Esophagus squamous epithelium (tissue), 4 donors: ENCODE measurements at regions not wholly inside any gene's neighbourhood (a gene's known extent, or its start where the extent isn't known, plus 50 kb on each side); places are given as distances from the start of the nearest gene placed in this dataset.

Source experiments
- POLR2A ChIP-seq, 4 donors: fragments of 450-650 bp; IDR thresholded peaks; one replicate each; pipeline ENCODE4 v1.6.1; 2017; ENCODE audit warnings: antibody characterized with exemption in 4 of 4, mild to moderate bottlenecking in 4 of 4, moderate library complexity in 3 of 4
- TF ChIP-seq, protein P1 (sequence below), 6 experiments: fragments of 450-650 bp in 4 of 6; fragments of 200-600 bp in 2 of 6; sonication (generic) in 2 of 6; IDR thresholded peaks; one replicate each; pipeline ENCODE4 v1.5.1; 2016 to 2019; ENCODE audit warnings: antibody characterized with exemption in 6 of 6, mild to moderate bottlenecking in 4 of 6, moderate library complexity in 4 of 6

GRCh38 chr3:146772211-146772743 is 167.1 kb upstream of the PLSCR5 start:
- TF ChIP-seq POLR2A (IDR thresholded peaks at IDR 0.05): no peak
- TF ChIP-seq, protein P1, sequence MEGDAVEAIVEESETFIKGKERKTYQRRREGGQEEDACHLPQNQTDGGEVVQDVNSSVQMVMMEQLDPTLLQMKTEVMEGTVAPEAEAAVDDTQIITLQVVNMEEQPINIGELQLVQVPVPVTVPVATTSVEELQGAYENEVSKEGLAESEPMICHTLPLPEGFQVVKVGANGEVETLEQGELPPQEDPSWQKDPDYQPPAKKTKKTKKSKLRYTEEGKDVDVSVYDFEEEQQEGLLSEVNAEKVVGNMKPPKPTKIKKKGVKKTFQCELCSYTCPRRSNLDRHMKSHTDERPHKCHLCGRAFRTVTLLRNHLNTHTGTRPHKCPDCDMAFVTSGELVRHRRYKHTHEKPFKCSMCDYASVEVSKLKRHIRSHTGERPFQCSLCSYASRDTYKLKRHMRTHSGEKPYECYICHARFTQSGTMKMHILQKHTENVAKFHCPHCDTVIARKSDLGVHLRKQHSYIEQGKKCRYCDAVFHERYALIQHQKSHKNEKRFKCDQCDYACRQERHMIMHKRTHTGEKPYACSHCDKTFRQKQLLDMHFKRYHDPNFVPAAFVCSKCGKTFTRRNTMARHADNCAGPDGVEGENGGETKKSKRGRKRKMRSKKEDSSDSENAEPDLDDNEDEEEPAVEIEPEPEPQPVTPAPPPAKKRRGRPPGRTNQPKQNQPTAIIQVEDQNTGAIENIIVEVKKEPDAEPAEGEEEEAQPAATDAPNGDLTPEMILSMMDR (IDR thresholded peaks at IDR 0.05): no peak
